ENCODE measurements at regions not wholly inside any gene's neighbourhood (a gene's known extent, or its start where the extent isn't known, plus 50 kb on each side); places are given as distances from the start of the nearest gene placed in this dataset.

DNA sequence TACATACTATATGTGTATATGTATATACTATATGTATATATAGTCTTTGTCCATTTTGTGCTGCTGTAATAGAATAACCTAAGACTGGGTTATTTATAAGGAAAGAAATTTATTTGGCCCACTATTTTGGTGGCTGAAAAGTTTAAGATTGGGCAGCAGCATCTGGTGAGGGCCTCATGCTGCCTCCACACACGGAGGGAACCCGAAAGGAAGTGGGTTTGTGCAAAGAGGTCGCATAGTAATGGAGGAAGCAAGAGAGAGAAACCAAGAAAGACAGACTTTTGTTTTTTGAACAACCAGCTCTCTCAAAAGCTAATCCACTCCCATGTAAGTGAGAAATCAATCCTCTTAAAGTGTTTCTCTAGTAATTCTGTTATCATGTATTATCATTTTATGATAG is 1147.3 kb downstream of the NCAM2 start:
- H3K4me1 ChIP-seq (ENCODE audit: control insufficient read depth in 5 of 5, insufficient read depth in 5 of 5, low read length in 5 of 5): no peaks in the 10 kb centered on the region
- WGBS, 2 donors: 64 to 65% methylated on average over 3 of the region's 3 CpGs
- no peak overlapping the region for H3K4me3 ChIP-seq
- H3K27ac ChIP-seq (ENCODE audit: low read depth in 1 of 2, low read length in 1 of 2): no peak overlapping the region
- TF ChIP-seq, protein P1, sequence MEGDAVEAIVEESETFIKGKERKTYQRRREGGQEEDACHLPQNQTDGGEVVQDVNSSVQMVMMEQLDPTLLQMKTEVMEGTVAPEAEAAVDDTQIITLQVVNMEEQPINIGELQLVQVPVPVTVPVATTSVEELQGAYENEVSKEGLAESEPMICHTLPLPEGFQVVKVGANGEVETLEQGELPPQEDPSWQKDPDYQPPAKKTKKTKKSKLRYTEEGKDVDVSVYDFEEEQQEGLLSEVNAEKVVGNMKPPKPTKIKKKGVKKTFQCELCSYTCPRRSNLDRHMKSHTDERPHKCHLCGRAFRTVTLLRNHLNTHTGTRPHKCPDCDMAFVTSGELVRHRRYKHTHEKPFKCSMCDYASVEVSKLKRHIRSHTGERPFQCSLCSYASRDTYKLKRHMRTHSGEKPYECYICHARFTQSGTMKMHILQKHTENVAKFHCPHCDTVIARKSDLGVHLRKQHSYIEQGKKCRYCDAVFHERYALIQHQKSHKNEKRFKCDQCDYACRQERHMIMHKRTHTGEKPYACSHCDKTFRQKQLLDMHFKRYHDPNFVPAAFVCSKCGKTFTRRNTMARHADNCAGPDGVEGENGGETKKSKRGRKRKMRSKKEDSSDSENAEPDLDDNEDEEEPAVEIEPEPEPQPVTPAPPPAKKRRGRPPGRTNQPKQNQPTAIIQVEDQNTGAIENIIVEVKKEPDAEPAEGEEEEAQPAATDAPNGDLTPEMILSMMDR (IDR thresholded peaks at IDR 0.05; ENCODE audit: control extremely low read depth, extremely low read depth): no peak
- H3K36me3 ChIP-seq (ENCODE audit: control insufficient read depth in 4 of 4, insufficient read depth in 4 of 4, low read length in 4 of 4): no peaks in the 10 kb centered on the region
- no peaks in the 10 kb centered on the region for H3K27me3 ChIP-seq (ENCODE audit: control insufficient read depth in 3 of 3, insufficient read depth in 3 of 3, low read length in 2 of 3)
- no peak for ATAC-seq (ENCODE audit: insufficient read depth, low FRiP score)
- no peak for DNase-seq
- H3K9me3 ChIP-seq (ENCODE audit: control insufficient read depth in 4 of 4, insufficient read depth in 3 of 4, low read length in 3 of 4): peaks cover 0 to 8% (median 4%) of the 10 kb centered on the region in 4 donors
- H3K9ac ChIP-seq (ENCODE audit: insufficient read depth in 1 of 2, low read length in 2 of 2): no peak overlapping the region

DNA sequence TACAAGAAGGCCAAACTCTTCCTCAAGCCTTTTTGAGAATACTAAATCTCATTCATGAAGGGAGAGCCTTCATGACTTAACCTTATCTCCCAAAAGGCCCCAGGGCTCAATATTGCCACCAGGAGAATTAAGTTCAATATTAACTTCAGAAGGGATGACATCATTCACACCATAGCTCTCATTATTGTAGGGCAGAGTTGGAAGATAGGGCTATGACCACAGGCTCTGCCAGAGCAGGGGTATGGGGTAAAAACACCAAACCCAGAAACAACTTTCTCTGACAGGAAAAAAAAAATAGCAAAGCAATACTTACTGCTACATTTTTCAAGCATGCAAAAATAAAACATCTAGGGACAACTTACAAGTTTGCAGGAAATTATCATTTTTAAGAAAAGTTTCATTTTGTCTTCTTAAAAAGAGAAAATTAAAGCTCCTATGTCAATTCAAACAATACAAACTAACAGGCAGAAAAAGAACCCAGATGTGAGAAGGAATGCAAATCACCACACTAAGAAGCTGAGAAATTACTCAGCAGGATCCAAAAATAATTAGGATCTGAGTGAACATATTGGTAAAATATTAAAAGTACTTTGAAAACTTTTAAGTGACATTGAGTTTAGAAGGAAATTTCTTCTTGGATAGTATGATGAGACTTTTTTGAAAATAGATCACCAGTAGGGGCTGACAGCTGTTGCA is 1156.5 kb downstream of the NCAM2 start:
- ATAC-seq (ENCODE audit: insufficient read depth, low FRiP score): no peak
- DNase-seq: no peak
- Histone ChIP-seq H3K27ac (ENCODE audit: low read depth in 1 of 2, low read length in 1 of 2) (no peak overlapping the region), H3K36me3 (ENCODE audit: control insufficient read depth in 4 of 4, insufficient read depth in 4 of 4, low read length in 4 of 4) (no peaks in the 10 kb centered on the region), H3K27me3 (ENCODE audit: control insufficient read depth in 3 of 3, insufficient read depth in 3 of 3, low read length in 2 of 3) (no peaks in the 10 kb centered on the region), H3K4me1 (ENCODE audit: control insufficient read depth in 5 of 5, insufficient read depth in 5 of 5, low read length in 5 of 5) (no peaks in the 10 kb centered on the region), H3K9ac (ENCODE audit: insufficient read depth in 1 of 2, low read length in 2 of 2) (no peak overlapping the region), H3K4me3 (no peak overlapping the region), H3K9me3 (ENCODE audit: control insufficient read depth in 4 of 4, insufficient read depth in 3 of 4, low read length in 3 of 4) (peaks cover 0 to 1% (median 0%) of the 10 kb centered on the region in 4 donors)
- TF ChIP-seq, protein P1 (IDR thresholded peaks at IDR 0.05; ENCODE audit: control extremely low read depth, extremely low read depth): no peak

DNA sequence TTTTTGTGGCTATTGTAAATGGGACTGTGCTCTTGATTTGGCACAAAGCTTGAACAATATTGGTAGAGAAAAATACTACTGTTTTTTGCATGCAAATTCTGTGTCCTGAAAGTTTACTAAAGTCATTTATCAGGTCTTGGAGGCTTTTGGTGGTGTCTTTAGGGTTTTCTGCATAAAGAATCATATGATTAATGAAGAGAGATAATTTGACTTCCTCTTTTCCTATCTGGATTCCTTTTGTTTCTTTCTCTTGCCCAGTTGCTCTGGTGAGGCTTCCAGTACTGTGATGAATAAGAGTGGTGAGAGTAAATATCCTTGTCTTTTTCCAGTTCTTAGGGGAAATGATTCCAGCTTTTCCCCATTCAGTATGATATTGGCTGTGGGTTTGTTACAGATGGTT is 1166.7 kb downstream of the NCAM2 start:
- H3K27ac ChIP-seq (ENCODE audit: low read depth in 1 of 2, low read length in 1 of 2): no peak overlapping the region
- H3K4me1 ChIP-seq (ENCODE audit: control insufficient read depth in 5 of 5, insufficient read depth in 5 of 5, low read length in 5 of 5): no peaks in the 10 kb centered on the region
- H3K4me3 ChIP-seq: no peak overlapping the region
- ATAC-seq (ENCODE audit: insufficient read depth, low FRiP score) (no peak), DNase-seq (no peak)
- TF ChIP-seq, protein P1 (IDR thresholded peaks at IDR 0.05; ENCODE audit: control extremely low read depth, extremely low read depth): no peak
- no peak overlapping the region for H3K9ac ChIP-seq (ENCODE audit: insufficient read depth in 1 of 2, low read length in 2 of 2)
- no peaks in the 10 kb centered on the region for H3K36me3 ChIP-seq (ENCODE audit: control insufficient read depth in 4 of 4, insufficient read depth in 4 of 4, low read length in 4 of 4)
- H3K27me3 ChIP-seq (ENCODE audit: control insufficient read depth in 3 of 3, insufficient read depth in 3 of 3, low read length in 2 of 3): no peaks in the 10 kb centered on the region
- no peaks in the 10 kb centered on the region for H3K9me3 ChIP-seq (ENCODE audit: control insufficient read depth in 4 of 4, insufficient read depth in 3 of 4, low read length in 3 of 4)

DNA sequence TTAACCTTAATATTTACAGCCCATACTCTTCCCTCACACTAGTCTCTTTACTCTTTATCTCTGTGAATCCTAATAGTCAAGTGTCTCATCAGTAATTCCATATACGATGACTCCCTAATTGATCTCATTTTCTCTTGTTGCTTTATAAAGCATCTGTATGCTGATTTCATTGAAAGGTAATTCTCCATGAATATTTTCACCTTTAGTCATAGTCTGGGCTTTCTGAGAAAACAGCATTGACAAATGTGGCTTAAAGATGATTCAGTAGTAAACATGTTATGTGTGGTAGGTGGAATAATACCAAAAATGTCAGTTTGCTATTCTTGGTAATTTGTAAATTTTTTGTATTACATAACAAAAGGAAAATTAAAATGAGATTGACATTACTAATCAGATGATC is 1176.5 kb downstream of the NCAM2 start:
- H3K4me3 ChIP-seq: no peak overlapping the region
- TF ChIP-seq, protein P1 (IDR thresholded peaks at IDR 0.05; ENCODE audit: control extremely low read depth, extremely low read depth): no peak
- DNase-seq (no peak), ATAC-seq (ENCODE audit: insufficient read depth, low FRiP score) (no peak)
- no peak overlapping the region for H3K27ac ChIP-seq (ENCODE audit: low read depth in 1 of 2, low read length in 1 of 2)
- H3K27me3 ChIP-seq (ENCODE audit: control insufficient read depth in 3 of 3, insufficient read depth in 3 of 3, low read length in 2 of 3): no peaks in the 10 kb centered on the region
- no peaks in the 10 kb centered on the region for H3K36me3 ChIP-seq (ENCODE audit: control insufficient read depth in 4 of 4, insufficient read depth in 4 of 4, low read length in 4 of 4)
- peaks cover 0 to 5% (median 0%) of the 10 kb centered on the region in 4 donors for H3K9me3 ChIP-seq (ENCODE audit: control insufficient read depth in 4 of 4, insufficient read depth in 3 of 4, low read length in 3 of 4)
- H3K9ac ChIP-seq (ENCODE audit: insufficient read depth in 1 of 2, low read length in 2 of 2): no peak overlapping the region
- 86 to 90% methylated on average over 1 of the region's 1 CpG for WGBS, 2 donors
- H3K4me1 ChIP-seq (ENCODE audit: control insufficient read depth in 5 of 5, insufficient read depth in 5 of 5, low read length in 5 of 5): no peaks in the 10 kb centered on the region

All from lung (tissue), 11 donors.